K562 (cell line): ENCODE measurements at regions not wholly inside any gene's neighbourhood (a gene's known extent, or its start where the extent isn't known, plus 50 kb on each side); places are given as distances from the start of the nearest gene placed in this dataset.

ENCODE experiments used
- ATAC-seq: fragments of 200-7000 bp; cut with Tn5 transposase; 3 replicates; pipeline ENCODE4 v1.9.1; 2020; ENCODE audit warnings: moderate library complexity
- BruUV-seq: library from RNA; stranded (reverse); fragments of 400-500 nt; replicated peaks from 2 replicates; lab custom pipeline; 2021; lab: Mats Ljungman, UMichigan
- CTCF ChIA-PET: fragments of 300-600 bp; formaldehyde crosslinking; extraction: SDS; loops from one replicate; lab custom pipeline; 2021; ENCODE audit warnings: low intra/inter-chr PET ratio; lab: Yijun Ruan, JAX
- POLR2A ChIA-PET: fragments of 300-600, 350-650 bp; sonication (Branson Sonifier 250); formaldehyde crosslinking; extraction: SDS; loops from one replicate; lab custom pipeline; 2021; ENCODE audit warnings: antibody characterized with exemption, inconsistent platforms; lab: Yijun Ruan, JAX
- DNase-seq, 4 experiments: peaks; one replicate each; pipeline versions ENCODE4 v3.0.0 to v3.0.0-alpha.2; 2011 to 2018; ENCODE audit warnings: low spot score in 3 of 4, mixed read lengths in 3 of 4; ENCODE audit errors: extremely low read depth in 1 of 4
- FAIRE-seq: peaks from 2 replicates; lab custom pipeline; 2011; peaks lifted over from hg19 to GRCh38; lab: Jason Lieb, UNC
- H2AFZ ChIP-seq: 2 replicates; pipeline ENCODE4 v1.6.0; 2011; ENCODE audit warnings: low read depth, low read length, control low read depth, inconsistent platforms
- H3K27ac ChIP-seq: fragments of 200-600 bp; 3 replicates; pipeline ENCODE4 v1.8.0; 2011; ENCODE audit warnings: low read depth, mild to moderate bottlenecking, control low read depth, inconsistent platforms, low read length, moderate library complexity, mixed read lengths; ENCODE audit errors: extremely low read depth
- H3K27me3 ChIP-seq, 2 experiments: fragments of 300-600 bp in 1 of 2; 2 replicates in 1 of 2; 3 replicates in 1 of 2; pipeline versions ENCODE4 v1.6.0 to v1.8.0; 2011; ENCODE audit warnings: inconsistent platforms in 2 of 2, low read length in 2 of 2, mild to moderate bottlenecking in 1 of 2, mixed read lengths in 1 of 2, moderate library complexity in 1 of 2; ENCODE audit not compliant: control insufficient read depth in 2 of 2, insufficient read depth in 2 of 2
- H3K36me3 ChIP-seq: fragments of 300-600 bp; 3 replicates; pipeline ENCODE4 v1.8.0; 2011; ENCODE audit warnings: mild to moderate bottlenecking, low read length, inconsistent platforms; ENCODE audit not compliant: control insufficient read depth, insufficient read depth
- H3K4me1 ChIP-seq, 2 experiments: fragments of 200-600 bp in 1 of 2; replicated peaks in 1 of 2; 2 replicates in 1 of 2; 3 replicates in 1 of 2; pipeline versions ENCODE4 v1.5.1 to v1.8.0; 2011; ENCODE audit warnings: inconsistent platforms in 2 of 2, low read length in 2 of 2, mild to moderate bottlenecking in 1 of 2, mixed read lengths in 1 of 2, moderate library complexity in 1 of 2; ENCODE audit not compliant: control insufficient read depth in 2 of 2, insufficient read depth in 2 of 2
- H3K4me2 ChIP-seq: 2 replicates; pipeline ENCODE4 v1.6.1; 2011; ENCODE audit warnings: low read length, control low read depth, inconsistent platforms, mixed read lengths; ENCODE audit not compliant: insufficient read depth
- H3K4me3 ChIP-seq: fragments of 200-600 bp; sonication (generic), shearing (Covaris generic); 2 replicates; pipeline ENCODE4 v1.5.1; 2016; ENCODE audit warnings: control low read depth, inconsistent platforms
- H3K79me2 ChIP-seq: fragments of 200-600 bp; 3 replicates; pipeline ENCODE4 v1.8.0; 2011; ENCODE audit warnings: low read length, inconsistent platforms; ENCODE audit not compliant: control insufficient read depth, insufficient read depth
- H3K9ac ChIP-seq, 2 experiments: 2 replicates each; pipeline versions ENCODE4 v1.6.0 to v1.6.1; 2011; ENCODE audit warnings: low read depth in 2 of 2, low read length in 2 of 2, control low read depth in 1 of 2, inconsistent platforms in 1 of 2, mild to moderate bottlenecking in 1 of 2, mixed read lengths in 1 of 2; ENCODE audit not compliant: insufficient read depth in 1 of 2
- H3K9me1 ChIP-seq: one replicate; pipeline ENCODE4 v1.6.0; 2011; ENCODE audit warnings: inconsistent platforms, mild to moderate bottlenecking, low read length, moderate library complexity; ENCODE audit not compliant: control insufficient read depth, insufficient read depth
- H3K9me3 ChIP-seq: replicated peaks from 2 replicates; pipeline ENCODE4 v1.5.1; 2011; ENCODE audit warnings: low read depth, low read length, inconsistent platforms; ENCODE audit not compliant: control insufficient read depth, insufficient read depth
- H4K20me1 ChIP-seq: replicated peaks from 2 replicates; pipeline ENCODE4 v1.6.1; 2011; ENCODE audit warnings: low read length, inconsistent platforms, mixed read lengths; ENCODE audit not compliant: control insufficient read depth, insufficient read depth
- C11orf30 ChIP-seq: fragments of 450-650 bp; IDR thresholded peaks from 2 replicates; pipeline ENCODE4 v1.6.1; 2016; ENCODE audit warnings: low read depth, mild to moderate bottlenecking
- CLOCK ChIP-seq: fragments of 250-450 bp; sonication (Bioruptor Pico); IDR thresholded peaks from 2 replicates; pipeline ENCODE4 v1.4.0; 2020; ENCODE audit warnings: mild to moderate bottlenecking, moderate library complexity, borderline replicate concordance
- KDM2B ChIP-seq: fragments of 250-450 bp; sonication (Bioruptor Pico); IDR thresholded peaks from 2 replicates; pipeline ENCODE4 v1.8.0; 2021; ENCODE audit warnings: mild to moderate bottlenecking, moderate library complexity
- NRF1 ChIP-seq, 2 experiments: fragments of 450-650 bp; IDR thresholded peaks in 1 of 2; conservative IDR thresholded peaks in 1 of 2; 2 replicates each; pipeline ENCODE4 v1.6.1; 2014; ENCODE audit warnings: mild to moderate bottlenecking in 2 of 2
- WGBS: fragments of 100-300 bp; shearing (Covaris generic); methylation state at CpG from one replicate; pipeline ENCODE4 v1.1.6; 2016; ENCODE audit warnings: low coverage, mixed read lengths; ENCODE audit not compliant: insufficient coverage; ENCODE audit errors: missing lambda C conversion rate; 5-methylcytosine and 5-hydroxymethylcytosine counted together
- in situ Hi-C: fragments of 300-500 bp; cut with MboI; formaldehyde crosslinking; loops from 4 replicates; pipeline ENCODE4 v1.15.0; 2018; ENCODE audit warnings: inconsistent platforms, mixed read lengths
- intact Hi-C: fragments of 100-400 bp; cut with micrococcal nuclease; formaldehyde crosslinking; loops from 2 replicates; pipeline ENCODE4 v1.14.2; 2022

- POLR2A ChIA-PET, result interaction anchor here (0.7 kb wide), 1 partner anchor 262 kb away, joined by 3 read pairs; no protein-coding TSS in a partner anchor
- Histone ChIP-seq H3K79me2 (no peaks in the 10 kb centered on the region), H3K4me1 (no peaks in the 10 kb centered on the region), H3K36me3 (no peaks in the 10 kb centered on the region), H3K9ac (no peak overlapping the region), H4K20me1 (0 out of 2 replicates have a peak, but pooled peaks cover 4% of the 10 kb centered on the region), H3K9me1 (no peaks in the 10 kb centered on the region), H3K27ac (no peak overlapping the region), H3K27me3 (peaks cover 1% of the 10 kb centered on the region in 2 experiments; a peak in 2 of 5 replicates), H3K9me3 (no peaks in the 10 kb centered on the region), H2AFZ (no peak overlapping the region), H3K4me3 (no peak overlapping the region)
- intact Hi-C loops, result no loop called here
- in situ Hi-C loops, result no loop called here
- FAIRE-seq, result no peak
- BruUV-seq, result no TSS peak
- TF ChIP-seq C11orf30, result peak; percentile 21; the same call in 1 of the 2 replicates
- TF ChIP-seq NRF1 (conservative IDR thresholded peaks at IDR 0.05 in 1 of 2, IDR thresholded peaks at IDR 0.05 in 1 of 2), result peak in 1 of 2 experiments; percentile 26; a peak in 1 of 4 replicates
- TF ChIP-seq KDM2B (CRISPR knock-in tag), result no peak
- TF ChIP-seq CLOCK, result no peak
- TF ChIP-seq, all 486 proteins: peak for 2
- CTCF ChIA-PET, result no interaction called here
- no peak for DNase-seq
- under 1% methylated on average over 10 of the region's 10 CpGs for WGBS
- ATAC-seq, result no peak
- no peak overlapping the region for H3K4me2 ChIP-seq
These were observed 231.9 kb downstream of the PTPRU start for GRCh38 chr1:29467989-29468900.
